ENCODE measurements at regions not wholly inside any gene's neighbourhood (a gene's known extent, or its start where the extent isn't known, plus 50 kb on each side); places are given as distances from the start of the nearest gene placed in this dataset.

DNA sequence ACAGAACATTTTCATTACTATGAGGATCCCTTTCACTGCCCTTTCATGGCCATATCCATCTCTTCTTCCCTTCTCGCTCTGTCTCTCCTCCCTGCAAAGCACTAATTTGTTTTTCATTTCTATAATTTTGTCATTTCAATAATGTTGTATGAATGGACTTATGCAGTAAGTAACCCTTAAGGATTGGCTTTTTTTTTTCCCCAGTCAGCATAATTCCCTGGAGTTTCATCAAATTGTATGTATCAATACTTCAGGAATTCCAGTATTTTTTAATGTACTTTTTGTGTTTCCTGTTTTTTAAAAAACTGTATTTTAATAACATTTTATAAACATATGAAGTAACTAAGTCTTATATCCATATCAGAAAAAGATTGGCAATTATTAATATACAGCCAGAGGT, 1016.0 kb upstream of the SEMA6D start:
- peaks cover 6% of the 10 kb centered on the region for H3K9me3 ChIP-seq (ENCODE audit: control insufficient read depth, insufficient read depth, low read length)
- H3K79me1 ChIP-seq (ENCODE audit: low read depth in 1 of 2, low read length in 2 of 2): no peaks in the 10 kb centered on the region
- H2AK5ac ChIP-seq (ENCODE audit: low read depth, low read length): no peak overlapping the region
- H3K4me3 ChIP-seq (ENCODE audit: insufficient read depth, low read depth, low read length): no peak overlapping the region
- H4K8ac ChIP-seq (ENCODE audit: low read depth in 2 of 2, low read length in 2 of 2): no peak overlapping the region
- H2BK120ac ChIP-seq (ENCODE audit: low read depth, low read length): no peak overlapping the region
- H3K36me3 ChIP-seq (ENCODE audit: control insufficient read depth, insufficient read depth, low read length): no peaks in the 10 kb centered on the region
- no peak overlapping the region for H3K18ac ChIP-seq (ENCODE audit: low read depth, low read length)
- intact Hi-C loops (cut with micrococcal nuclease) (no loop called here), in situ Hi-C loops (cut with MboI; ENCODE audit: low sequenced_read_pairs) (no loop called here), dilution Hi-C loops (cut with HindIII; ENCODE audit: low sequenced_read_pairs, unreplicated experiment) (no loop called here)
- no peak overlapping the region for H2AFZ ChIP-seq (replicated peaks; ENCODE audit: low read length, poor library complexity)
- H2BK5ac ChIP-seq (ENCODE audit: low read depth, low read length, poor library complexity, severe bottlenecking): no peak overlapping the region
- H3K27me3 ChIP-seq (ENCODE audit: control insufficient read depth, insufficient read depth, low read length): no peaks in the 10 kb centered on the region
- BruUV-seq (replicated peaks): no TSS peak
- no peaks in the 10 kb centered on the region for H3K4me1 ChIP-seq (ENCODE audit: control insufficient read depth, insufficient read depth, low read length)
- H3K14ac ChIP-seq (replicated peaks; ENCODE audit: low read depth, low read length): no peak overlapping the region
- H3K4ac ChIP-seq (ENCODE audit: low read depth, low read length): no peak overlapping the region
- no peak overlapping the region for H4K5ac ChIP-seq (ENCODE audit: low read depth, low read length)
- no peak overlapping the region for H2AK9ac ChIP-seq (replicated peaks; ENCODE audit: low read depth, low read length, poor library complexity)
- H2BK15ac ChIP-seq (ENCODE audit: low read depth, low read length): no peak overlapping the region
- no peak overlapping the region for H3K9ac ChIP-seq (ENCODE audit: low read depth, low read length)
- ChIA-PET POLR2A (ENCODE audit: unreplicated experiment) (no interaction called here), CTCF (no interaction called here)
- H2BK20ac ChIP-seq (ENCODE audit: low read depth, low read length): no peak overlapping the region
- no peaks in the 10 kb centered on the region for H4K20me1 ChIP-seq (ENCODE audit: insufficient read depth, low read length)
- no peak overlapping the region for H3K27ac ChIP-seq (ENCODE audit: insufficient read depth, low read length)
- H3K56ac ChIP-seq (ENCODE audit: extremely low read depth, insufficient read depth, low read length): no peak overlapping the region
- no peak overlapping the region for H3K23ac ChIP-seq (ENCODE audit: low read depth, low read length)
- no peak for ATAC-seq (ENCODE audit: low read depth)
- no peak overlapping the region for H4K91ac ChIP-seq (ENCODE audit: insufficient read depth, low read depth, low read length)
- no peaks in the 10 kb centered on the region for H3K9me1 ChIP-seq (ENCODE audit: insufficient read depth, low read length)
- DNase-seq: no peak
- no peak overlapping the region for H3K4me2 ChIP-seq (ENCODE audit: low read depth, low read length)
- no CpG with 5 or more reads among the region's 1 CpG for WGBS, 2 experiments (ENCODE audit: extremely low coverage in 2 of 2, insufficient read length in 1 of 2)
- TF ChIP-seq MAFK (IDR thresholded peaks at IDR 0.05; ENCODE audit: low read depth, low read length) (peak; percentile 88), RCOR1 (IDR thresholded peaks at IDR 0.05; ENCODE audit: insufficient replicate concordance, low read length) (no peak)

Measured in IMR-90 (cell line).